HG03280 (cell line): ENCODE measurements at regions not wholly inside any gene's neighbourhood (a gene's known extent, or its start where the extent isn't known, plus 50 kb on each side); places are given as distances from the start of the nearest gene placed in this dataset.

Experiments
- ATAC-seq: cut with Tn5 transposase; IDR thresholded peaks from one replicate; pipeline ENCODE4 v1.9.1; 2021; ENCODE audit warnings: mild to moderate bottlenecking, moderate library complexity; ENCODE audit not compliant: unreplicated experiment

GRCh38 chr6:11926594-11927407 is 85.3 kb upstream of the HIVEP1 start:
- no peak for ATAC-seq

- ATAC-seq, result no peak
Observed at GRCh38 chr6:11925805-11926204, 86.3 kb upstream of the HIVEP1 start.

- ATAC-seq, result no peak
Observed at GRCh38 chr6:11923621-11924020, 88.5 kb upstream of the HIVEP1 start.

- ATAC-seq, result no peak
Observed at GRCh38 chr6:11922901-11923300, 89.2 kb upstream of the HIVEP1 start.

- no peak for ATAC-seq
Observed at GRCh38 chr6:11921751-11922150, 90.4 kb upstream of the HIVEP1 start.

GRCh38 chr6:11921017-11921438 is 91.1 kb upstream of the HIVEP1 start:
- no peak for ATAC-seq

- ATAC-seq, result no peak
Observed at GRCh38 chr6:11920566-11920965, 91.5 kb upstream of the HIVEP1 start.

GRCh38 chr6:11919771-11920440 is 92.2 kb upstream of the HIVEP1 start:
- ATAC-seq, result no peak

- no peak for ATAC-seq
Observed at GRCh38 chr6:11918739-11919605, 93.1 kb upstream of the HIVEP1 start.

GRCh38 chr6:11917951-11918738 is 94.0 kb upstream of the HIVEP1 start:
- no peak for ATAC-seq

GRCh38 chr6:11912420-11912819 is 99.7 kb upstream of the HIVEP1 start:
- no peak for ATAC-seq

- ATAC-seq, result no peak
Observed at GRCh38 chr6:11911538-11911937, 100.6 kb upstream of the HIVEP1 start.

- no peak for ATAC-seq
Observed at GRCh38 chr6:11909696-11910132, 102.4 kb upstream of the HIVEP1 start.

- no peak for ATAC-seq
Observed at GRCh38 chr6:11908436-11909105, 103.5 kb upstream of the HIVEP1 start.

- ATAC-seq, result no peak
Observed at GRCh38 chr6:11903645-11904044, 108.5 kb upstream of the HIVEP1 start.

GRCh38 chr6:11902527-11902926 is 109.6 kb upstream of the HIVEP1 start:
- ATAC-seq, result no peak

GRCh38 chr6:11900662-11901598 is 111.2 kb upstream of the HIVEP1 start:
- ATAC-seq, result no peak

GRCh38 chr6:11899645-11900044 is 112.5 kb upstream of the HIVEP1 start:
- no peak for ATAC-seq

GRCh38 chr6:11894212-11894611 is 115.6 kb upstream of the ADTRP start:
- no peak for ATAC-seq
